ENCODE measurements at regions not wholly inside any gene's neighbourhood (a gene's known extent, or its start where the extent isn't known, plus 50 kb on each side); places are given as distances from the start of the nearest gene placed in this dataset.

GRCh38 chr2:185201063-185201462 is 537.5 kb upstream of the FSIP2 start:
- H3K14ac ChIP-seq (ENCODE audit: low read length), result no peak overlapping the region
- no peak overlapping the region for H3K4me2 ChIP-seq (ENCODE audit: low read length)
- H2BK5ac ChIP-seq (ENCODE audit: low read depth, low read length, poor library complexity), result no peak overlapping the region
- no peaks in the 10 kb centered on the region for H3K9me3 ChIP-seq (ENCODE audit: insufficient read depth, low read depth, low read length)
- no peaks in the 10 kb centered on the region for H3K27me3 ChIP-seq (ENCODE audit: insufficient read depth, low read length)
- no CpG with 5 or more reads among the region's 1 CpG for WGBS (ENCODE audit: extremely low coverage, insufficient coverage, insufficient read length)
- no peaks in the 10 kb centered on the region for H3K36me3 ChIP-seq (ENCODE audit: control insufficient read depth in 1 of 2, insufficient read depth in 2 of 2, low read length in 2 of 2)
- H3K4ac ChIP-seq (ENCODE audit: low read depth, low read length), result no peak overlapping the region
- no peak overlapping the region for H3K4me3 ChIP-seq (ENCODE audit: low read depth, low read length)
- no peak overlapping the region for H2BK120ac ChIP-seq (ENCODE audit: insufficient read depth, low read length, poor library complexity)
- no peak overlapping the region for H3K9ac ChIP-seq (ENCODE audit: low read length)
- H2AK5ac ChIP-seq (ENCODE audit: low read length), result no peak overlapping the region
- H3K4me1 ChIP-seq (ENCODE audit: control insufficient read depth in 1 of 2, insufficient read depth in 2 of 2, low read length in 2 of 2), result no peaks in the 10 kb centered on the region
- no peak overlapping the region for H2AFZ ChIP-seq (ENCODE audit: insufficient read depth, low read length, poor library complexity)
- no peaks in the 10 kb centered on the region for H3K79me1 ChIP-seq (ENCODE audit: low read length)
- H2BK12ac ChIP-seq (ENCODE audit: low read length), result no peak overlapping the region
- no peak overlapping the region for H3K18ac ChIP-seq (ENCODE audit: low read length)
- no peak for DNase-seq
- H4K91ac ChIP-seq (ENCODE audit: low read depth, low read length), result no peak overlapping the region
- H4K8ac ChIP-seq (ENCODE audit: low read depth, low read length), result no peak overlapping the region
- no peak overlapping the region for H4K12ac ChIP-seq (ENCODE audit: low read depth, low read length)
- no peak overlapping the region for H3K27ac ChIP-seq (ENCODE audit: low read depth, low read length)
- no peaks in the 10 kb centered on the region for H3K79me2 ChIP-seq (ENCODE audit: control insufficient read depth, insufficient read depth, low read length, poor library complexity)
- H3K23ac ChIP-seq (ENCODE audit: low read length), result no peak overlapping the region

GRCh38 chr2:185202381-185202780 is 536.2 kb upstream of the FSIP2 start:
- H2AFZ ChIP-seq (ENCODE audit: insufficient read depth, low read length, poor library complexity), result no peak overlapping the region
- H3K4me3 ChIP-seq (ENCODE audit: low read depth, low read length), result no peak overlapping the region
- no CpG with 5 or more reads among the region's 2 CpGs for WGBS (ENCODE audit: extremely low coverage, insufficient coverage, insufficient read length)
- H3K4me1 ChIP-seq (ENCODE audit: control insufficient read depth in 1 of 2, insufficient read depth in 2 of 2, low read length in 2 of 2), result no peaks in the 10 kb centered on the region
- no peak overlapping the region for H3K9ac ChIP-seq (ENCODE audit: low read length)
- H3K18ac ChIP-seq (ENCODE audit: low read length), result no peak overlapping the region
- H2BK5ac ChIP-seq (ENCODE audit: low read depth, low read length, poor library complexity), result no peak overlapping the region
- H2BK12ac ChIP-seq (ENCODE audit: low read length), result no peak overlapping the region
- H3K23ac ChIP-seq (ENCODE audit: low read length), result no peak overlapping the region
- H3K79me1 ChIP-seq (ENCODE audit: low read length), result no peaks in the 10 kb centered on the region
- no peak overlapping the region for H3K27ac ChIP-seq (ENCODE audit: low read depth, low read length)
- H3K79me2 ChIP-seq (ENCODE audit: control insufficient read depth, insufficient read depth, low read length, poor library complexity), result no peaks in the 10 kb centered on the region
- no peak overlapping the region for H3K4ac ChIP-seq (ENCODE audit: low read depth, low read length)
- H3K27me3 ChIP-seq (ENCODE audit: insufficient read depth, low read length), result no peaks in the 10 kb centered on the region
- H3K36me3 ChIP-seq (ENCODE audit: control insufficient read depth in 1 of 2, insufficient read depth in 2 of 2, low read length in 2 of 2), result no peaks in the 10 kb centered on the region
- H2BK120ac ChIP-seq (ENCODE audit: insufficient read depth, low read length, poor library complexity), result no peak overlapping the region
- no peaks in the 10 kb centered on the region for H3K9me3 ChIP-seq (ENCODE audit: insufficient read depth, low read depth, low read length)
- no peak overlapping the region for H4K12ac ChIP-seq (ENCODE audit: low read depth, low read length)
- H4K8ac ChIP-seq (ENCODE audit: low read depth, low read length), result no peak overlapping the region
- H4K91ac ChIP-seq (ENCODE audit: low read depth, low read length), result no peak overlapping the region
- no peak overlapping the region for H3K4me2 ChIP-seq (ENCODE audit: low read length)
- no peak for DNase-seq
- no peak overlapping the region for H3K14ac ChIP-seq (ENCODE audit: low read length)
- H2AK5ac ChIP-seq (ENCODE audit: low read length), result no peak overlapping the region

GRCh38 chr2:185202945-185203528 is 535.6 kb upstream of the FSIP2 start:
- DNase-seq, result no peak
- no peak overlapping the region for H3K4ac ChIP-seq (ENCODE audit: low read depth, low read length)
- H3K4me3 ChIP-seq (ENCODE audit: low read depth, low read length), result no peak overlapping the region
- H3K36me3 ChIP-seq (ENCODE audit: control insufficient read depth in 1 of 2, insufficient read depth in 2 of 2, low read length in 2 of 2), result no peaks in the 10 kb centered on the region
- H4K8ac ChIP-seq (ENCODE audit: low read depth, low read length), result no peak overlapping the region
- H3K9me3 ChIP-seq (ENCODE audit: insufficient read depth, low read depth, low read length), result no peaks in the 10 kb centered on the region
- no peak overlapping the region for H3K27ac ChIP-seq (ENCODE audit: low read depth, low read length)
- no peak overlapping the region for H3K4me2 ChIP-seq (ENCODE audit: low read length)
- H4K91ac ChIP-seq (ENCODE audit: low read depth, low read length), result no peak overlapping the region
- no peaks in the 10 kb centered on the region for H3K4me1 ChIP-seq (ENCODE audit: control insufficient read depth in 1 of 2, insufficient read depth in 2 of 2, low read length in 2 of 2)
- no peaks in the 10 kb centered on the region for H3K27me3 ChIP-seq (ENCODE audit: insufficient read depth, low read length)
- no peak overlapping the region for H2AK5ac ChIP-seq (ENCODE audit: low read length)
- no peak overlapping the region for H2BK5ac ChIP-seq (ENCODE audit: low read depth, low read length, poor library complexity)
- H3K14ac ChIP-seq (ENCODE audit: low read length), result no peak overlapping the region
- H4K12ac ChIP-seq (ENCODE audit: low read depth, low read length), result no peak overlapping the region
- H3K9ac ChIP-seq (ENCODE audit: low read length), result no peak overlapping the region
- H3K18ac ChIP-seq (ENCODE audit: low read length), result no peak overlapping the region
- no peak overlapping the region for H2BK12ac ChIP-seq (ENCODE audit: low read length)
- no peaks in the 10 kb centered on the region for H3K79me1 ChIP-seq (ENCODE audit: low read length)
- no peak overlapping the region for H3K23ac ChIP-seq (ENCODE audit: low read length)
- H2AFZ ChIP-seq (ENCODE audit: insufficient read depth, low read length, poor library complexity), result no peak overlapping the region
- no peaks in the 10 kb centered on the region for H3K79me2 ChIP-seq (ENCODE audit: control insufficient read depth, insufficient read depth, low read length, poor library complexity)
- H2BK120ac ChIP-seq (ENCODE audit: insufficient read depth, low read length, poor library complexity), result no peak overlapping the region
- WGBS (ENCODE audit: extremely low coverage, insufficient coverage, insufficient read length), result no CpG with 5 or more reads among the region's 3 CpGs

- Histone ChIP-seq H3K4me3 (ENCODE audit: low read depth, low read length) (no peak overlapping the region), H3K36me3 (ENCODE audit: control insufficient read depth in 1 of 2, insufficient read depth in 2 of 2, low read length in 2 of 2) (no peaks in the 10 kb centered on the region), H3K23ac (ENCODE audit: low read length) (no peak overlapping the region), H3K79me1 (ENCODE audit: low read length) (no peaks in the 10 kb centered on the region), H3K27me3 (ENCODE audit: insufficient read depth, low read length) (no peaks in the 10 kb centered on the region), H3K79me2 (ENCODE audit: control insufficient read depth, insufficient read depth, low read length, poor library complexity) (no peaks in the 10 kb centered on the region), H3K27ac (ENCODE audit: low read depth, low read length) (no peak overlapping the region), H3K18ac (ENCODE audit: low read length) (no peak overlapping the region), H3K4ac (ENCODE audit: low read depth, low read length) (no peak overlapping the region), H2AFZ (ENCODE audit: insufficient read depth, low read length, poor library complexity) (no peak overlapping the region), H2AK5ac (ENCODE audit: low read length) (no peak overlapping the region), H3K4me2 (ENCODE audit: low read length) (no peak overlapping the region), H3K9me3 (ENCODE audit: insufficient read depth, low read depth, low read length) (no peaks in the 10 kb centered on the region), H2BK5ac (ENCODE audit: low read depth, low read length, poor library complexity) (no peak overlapping the region), H3K14ac (ENCODE audit: low read length) (no peak overlapping the region), H3K4me1 (ENCODE audit: control insufficient read depth in 1 of 2, insufficient read depth in 2 of 2, low read length in 2 of 2) (no peaks in the 10 kb centered on the region), H4K12ac (ENCODE audit: low read depth, low read length) (no peak overlapping the region), H2BK120ac (ENCODE audit: insufficient read depth, low read length, poor library complexity) (no peak overlapping the region), H3K9ac (ENCODE audit: low read length) (no peak overlapping the region), H4K8ac (ENCODE audit: low read depth, low read length) (no peak overlapping the region), H4K91ac (ENCODE audit: low read depth, low read length) (no peak overlapping the region), H2BK12ac (ENCODE audit: low read length) (no peak overlapping the region)
- no CpG with 5 or more reads among the region's 1 CpG for WGBS (ENCODE audit: extremely low coverage, insufficient coverage, insufficient read length)
- peak; percentile 47 to 71 for DNase-seq
Observed at GRCh38 chr2:185208261-185208660, 530.3 kb upstream of the FSIP2 start.

Data from trophoblast cell (in vitro differentiated cells and primary cell).